HK-2 (cell line): ENCODE measurements at regions not wholly inside any gene's neighbourhood (a gene's known extent, or its start where the extent isn't known, plus 50 kb on each side); places are given as distances from the start of the nearest gene placed in this dataset.

ENCODE experiments used
- DNase-seq: peaks from one replicate; pipeline ENCODE4 v3.0.0-alpha.2; 2018; ENCODE audit not compliant: unreplicated experiment

DNA sequence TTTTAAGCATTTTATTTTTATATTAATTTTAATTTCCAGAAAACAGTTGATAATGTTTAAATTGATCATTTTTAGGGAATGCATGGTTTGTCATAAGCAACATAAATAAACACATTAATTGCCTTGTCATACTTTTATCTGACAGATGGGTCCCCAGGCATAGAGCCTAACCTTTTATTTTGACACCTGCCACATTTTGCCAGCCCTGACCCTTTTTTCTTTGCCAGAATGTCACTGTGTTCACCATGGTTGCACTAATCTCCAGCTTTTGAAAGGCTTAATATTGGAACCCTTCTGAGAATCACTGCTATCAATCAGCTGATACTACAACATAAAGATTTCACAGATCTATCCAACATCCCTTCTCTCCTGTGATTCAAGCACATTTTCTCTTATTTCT is 56.0 kb upstream of the DPYD start:
- no peak for DNase-seq
